BE2C (cell line): ENCODE measurements at regions not wholly inside any gene's neighbourhood (a gene's known extent, or its start where the extent isn't known, plus 50 kb on each side); places are given as distances from the start of the nearest gene placed in this dataset.

ENCODE experiments used
- DNase-seq: peaks from one replicate; pipeline ENCODE4 v3.0.0-alpha.2; 2020
- H3K27me3 ChIP-seq: fragments of 250-450 bp; sonication (Bioruptor Pico); 2 replicates; pipeline ENCODE4 v1.5.1; 2020; ENCODE audit warnings: mild to moderate bottlenecking
- H3K36me3 ChIP-seq: fragments of 250-450 bp; sonication (Bioruptor Pico); 2 replicates; pipeline ENCODE4 v1.5.1; 2020; ENCODE audit warnings: mild to moderate bottlenecking
- H3K4me1 ChIP-seq: fragments of 250-450 bp; sonication (Bioruptor Pico); 2 replicates; pipeline ENCODE4 v1.5.1; 2020
- H3K4me3 ChIP-seq: 2 replicates; pipeline ENCODE4 v1.5.1; 2011; ENCODE audit warnings: low read depth, low read length
- H3K9me3 ChIP-seq: fragments of 250-450 bp; sonication (Bioruptor Pico); 2 replicates; pipeline ENCODE4 v1.5.1; 2020
- TF ChIP-seq, protein P1 (sequence below): IDR thresholded peaks from 2 replicates; pipeline ENCODE4 v1.5.1; 2012; ENCODE audit warnings: mild to moderate bottlenecking, low read depth, low read length

DNA sequence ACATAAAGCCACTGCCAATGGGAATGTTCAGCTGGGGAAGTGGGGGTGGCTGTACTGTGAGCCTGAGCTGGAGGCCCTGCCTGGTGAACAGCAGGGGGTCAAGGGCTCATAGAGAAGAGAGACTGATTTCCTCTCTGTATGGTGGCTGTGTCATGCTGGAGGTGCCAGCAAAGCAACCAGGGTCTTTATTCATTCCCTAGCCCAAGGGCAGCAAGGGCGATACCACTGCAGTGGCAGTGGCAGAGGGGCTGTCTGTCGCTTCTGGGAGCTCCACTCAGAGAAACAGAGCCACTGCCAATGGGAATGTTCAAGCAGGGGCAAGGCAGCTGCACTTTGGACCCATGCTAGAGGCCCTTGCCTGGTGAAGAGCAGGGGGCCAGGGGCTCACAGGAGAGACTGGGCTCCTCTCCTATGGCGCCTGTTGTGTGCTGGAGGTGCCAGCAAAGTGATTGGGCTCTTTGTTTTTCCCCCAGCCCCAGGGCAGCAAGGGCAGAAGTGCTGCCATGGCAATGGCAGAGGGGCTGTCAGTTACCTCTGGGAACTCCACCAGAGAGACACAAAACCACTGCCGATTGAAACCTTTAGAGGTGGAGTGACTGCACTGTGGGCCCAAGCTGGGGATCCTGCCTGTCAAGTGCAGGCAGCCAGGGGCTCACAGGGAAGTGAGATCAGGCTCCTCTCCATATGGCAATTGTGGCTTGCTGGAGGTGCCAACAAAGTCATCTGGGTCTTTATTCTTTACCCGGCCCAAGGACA, 545.1 kb downstream of the SH2D4B start:
- DNase-seq: no peak
- Histone ChIP-seq H3K9me3 (no peaks in the 10 kb centered on the region), H3K4me1 (no peaks in the 10 kb centered on the region)

DNA sequence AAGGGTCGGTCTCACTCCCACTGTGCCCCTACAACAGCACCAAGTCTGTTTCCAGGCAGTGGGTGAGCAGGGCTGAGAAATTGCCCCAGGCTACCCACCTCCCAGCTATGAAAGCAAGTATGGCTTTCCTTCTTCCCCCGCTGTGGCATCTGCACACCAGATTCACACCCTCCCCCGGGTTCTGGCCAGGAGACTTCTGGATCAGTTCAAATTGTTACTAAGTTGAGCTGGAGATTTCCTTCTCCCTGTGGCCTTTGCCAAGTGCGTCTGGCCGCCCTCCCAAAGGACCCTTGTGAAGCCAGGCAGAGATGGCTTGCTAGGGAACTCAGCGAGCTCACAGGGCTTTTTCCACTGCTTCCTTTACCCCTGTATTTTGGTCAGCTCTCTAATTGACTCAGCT, 555.4 kb downstream of the SH2D4B start:
- no peaks in the 10 kb centered on the region for H3K36me3 ChIP-seq
- DNase-seq: no peak
- TF ChIP-seq, protein P1, sequence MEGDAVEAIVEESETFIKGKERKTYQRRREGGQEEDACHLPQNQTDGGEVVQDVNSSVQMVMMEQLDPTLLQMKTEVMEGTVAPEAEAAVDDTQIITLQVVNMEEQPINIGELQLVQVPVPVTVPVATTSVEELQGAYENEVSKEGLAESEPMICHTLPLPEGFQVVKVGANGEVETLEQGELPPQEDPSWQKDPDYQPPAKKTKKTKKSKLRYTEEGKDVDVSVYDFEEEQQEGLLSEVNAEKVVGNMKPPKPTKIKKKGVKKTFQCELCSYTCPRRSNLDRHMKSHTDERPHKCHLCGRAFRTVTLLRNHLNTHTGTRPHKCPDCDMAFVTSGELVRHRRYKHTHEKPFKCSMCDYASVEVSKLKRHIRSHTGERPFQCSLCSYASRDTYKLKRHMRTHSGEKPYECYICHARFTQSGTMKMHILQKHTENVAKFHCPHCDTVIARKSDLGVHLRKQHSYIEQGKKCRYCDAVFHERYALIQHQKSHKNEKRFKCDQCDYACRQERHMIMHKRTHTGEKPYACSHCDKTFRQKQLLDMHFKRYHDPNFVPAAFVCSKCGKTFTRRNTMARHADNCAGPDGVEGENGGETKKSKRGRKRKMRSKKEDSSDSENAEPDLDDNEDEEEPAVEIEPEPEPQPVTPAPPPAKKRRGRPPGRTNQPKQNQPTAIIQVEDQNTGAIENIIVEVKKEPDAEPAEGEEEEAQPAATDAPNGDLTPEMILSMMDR: no peak
- H3K4me1 ChIP-seq: no peaks in the 10 kb centered on the region
- no peak overlapping the region for H3K4me3 ChIP-seq
- no peaks in the 10 kb centered on the region for H3K27me3 ChIP-seq
- no peaks in the 10 kb centered on the region; the same call in 1 of the 2 replicates for H3K9me3 ChIP-seq

More for the DNA sequence above, 545.1 kb downstream of the SH2D4B start:
- Histone ChIP-seq H3K27me3 (no peaks in the 10 kb centered on the region), H3K4me3 (no peak overlapping the region), H3K36me3 (no peaks in the 10 kb centered on the region)
- TF ChIP-seq, protein P1: no peak

DNA sequence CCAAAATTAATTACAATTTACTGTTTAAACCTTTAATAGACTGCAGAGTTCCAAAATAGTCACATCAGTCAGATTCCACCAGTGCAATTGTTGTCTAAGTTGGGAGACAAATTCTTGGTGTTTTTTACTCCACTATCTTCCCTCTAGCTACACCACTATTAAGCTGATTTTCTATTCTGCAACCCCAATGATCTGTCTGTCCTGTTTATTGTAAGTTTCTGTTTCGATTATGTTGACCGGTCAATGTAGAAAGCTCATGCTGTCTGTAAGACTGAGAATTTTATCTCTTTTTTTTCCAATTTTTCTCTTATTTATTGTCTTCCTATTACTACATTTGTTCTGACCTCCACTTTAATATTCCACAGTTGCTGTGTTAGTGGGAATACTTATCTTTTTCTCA, 557.5 kb downstream of the SH2D4B start:
- TF ChIP-seq, protein P1: no peak
- no peak for DNase-seq
- Histone ChIP-seq H3K27me3 (no peaks in the 10 kb centered on the region), H3K4me1 (no peaks in the 10 kb centered on the region), H3K4me3 (no peak overlapping the region), H3K36me3 (no peaks in the 10 kb centered on the region), H3K9me3 (no peaks in the 10 kb centered on the region; the same call in 1 of the 2 replicates)

DNA sequence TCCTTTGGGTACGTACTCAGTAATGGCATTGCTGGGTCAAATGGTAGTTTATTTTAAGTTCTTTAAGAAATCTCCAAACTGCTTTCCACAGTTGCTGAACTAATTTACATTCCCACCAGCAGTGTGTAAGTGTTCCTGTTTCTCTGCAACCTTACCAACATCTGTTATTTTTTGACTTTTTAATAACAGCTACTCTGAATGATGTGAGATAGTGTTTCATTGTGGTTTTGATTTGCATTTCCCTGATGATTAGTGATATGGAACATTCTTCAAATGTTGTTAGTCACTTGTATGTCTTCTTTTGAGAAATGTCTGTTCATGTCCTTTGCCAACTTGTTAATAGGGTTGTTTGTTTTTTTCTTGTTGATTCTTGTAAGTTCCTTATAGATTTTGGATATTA, 558.9 kb downstream of the SH2D4B start:
- no peak overlapping the region for H3K4me3 ChIP-seq
- no peak for DNase-seq
- H3K36me3 ChIP-seq: no peaks in the 10 kb centered on the region
- TF ChIP-seq, protein P1: no peak
- H3K27me3 ChIP-seq: no peaks in the 10 kb centered on the region
- H3K9me3 ChIP-seq: no peaks in the 10 kb centered on the region; the same call in 1 of the 2 replicates
- H3K4me1 ChIP-seq: no peaks in the 10 kb centered on the region

DNA sequence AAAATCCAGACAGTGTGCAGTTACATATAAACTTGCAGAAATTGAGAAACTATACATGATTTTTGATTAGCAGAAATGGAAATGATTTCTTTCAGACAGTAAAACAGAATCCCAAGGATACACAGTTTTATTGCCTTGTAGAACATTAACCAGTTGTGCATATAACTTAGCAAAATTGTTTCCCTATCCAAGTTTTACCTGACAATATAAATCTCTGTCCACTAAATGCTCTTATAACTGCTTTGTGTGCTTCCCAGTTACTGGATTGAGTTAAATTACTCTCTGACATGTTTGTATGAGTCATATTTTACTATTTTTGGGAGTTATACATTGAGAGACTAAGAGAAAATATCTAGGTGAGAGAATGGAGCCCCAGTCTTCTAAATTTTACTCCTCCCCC, 563.4 kb downstream of the SH2D4B start:
- H3K27me3 ChIP-seq: no peaks in the 10 kb centered on the region
- H3K36me3 ChIP-seq: no peaks in the 10 kb centered on the region
- DNase-seq: no peak
- H3K9me3 ChIP-seq: no peaks in the 10 kb centered on the region; the same call in 1 of the 2 replicates
- TF ChIP-seq, protein P1: no peak
- no peak overlapping the region for H3K4me3 ChIP-seq
- H3K4me1 ChIP-seq: no peaks in the 10 kb centered on the region

GRCh38 chr10:81104494-81104893, 566.8 kb downstream of the SH2D4B start:
- no peak overlapping the region for H3K4me3 ChIP-seq
- TF ChIP-seq, protein P1: no peak
- no peaks in the 10 kb centered on the region for H3K4me1 ChIP-seq
- no peak for DNase-seq
- H3K9me3 ChIP-seq: no peaks in the 10 kb centered on the region
- H3K27me3 ChIP-seq: no peaks in the 10 kb centered on the region
- H3K36me3 ChIP-seq: no peaks in the 10 kb centered on the region
